Small intestine (tissue), 7 donors: ENCODE measurements at regions not wholly inside any gene's neighbourhood (a gene's known extent, or its start where the extent isn't known, plus 50 kb on each side); places are given as distances from the start of the nearest gene placed in this dataset.
"Not testable (repeated sequence)": the region's sequence is repeated elsewhere in the genome, so short reads cannot be mapped to it uniquely, and the experiment has no call there.

ENCODE experiments used
- DNase-seq, 2 donors: peaks; one replicate each; pipeline versions ENCODE4 v3.0.0 to v3.0.0-alpha.2; 2013
- FAIRE-seq: peaks from 2 replicates; lab custom pipeline; 2012; peaks lifted over from hg19 to GRCh38; lab: Jason Lieb, UNC
- H3K27ac ChIP-seq, 3 donors: one replicate each; pipeline ENCODE4 v1.5.1; 2013; ENCODE audit warnings: low read length in 2 of 3, mild to moderate bottlenecking in 2 of 3, control low read depth in 1 of 3, inconsistent platforms in 1 of 3, low read depth in 1 of 3, moderate library complexity in 1 of 3
- H3K27me3 ChIP-seq, 3 donors: one replicate each; pipeline ENCODE4 v1.6.1; 2013; ENCODE audit warnings: low read length in 3 of 3, inconsistent platforms in 1 of 3; ENCODE audit not compliant: control insufficient read depth in 3 of 3, insufficient read depth in 3 of 3
- H3K36me3 ChIP-seq, 3 donors: one replicate each; pipeline ENCODE4 v1.6.1; 2013; ENCODE audit warnings: low read length in 3 of 3, inconsistent platforms in 1 of 3, low read depth in 1 of 3, mild to moderate bottlenecking in 1 of 3, moderate library complexity in 1 of 3; ENCODE audit not compliant: control insufficient read depth in 3 of 3, insufficient read depth in 2 of 3
- H3K4me1 ChIP-seq, 3 donors: one replicate each; pipeline ENCODE4 v1.6.1; 2013; ENCODE audit warnings: low read length in 2 of 3, inconsistent platforms in 1 of 3, low read depth in 1 of 3, mild to moderate bottlenecking in 1 of 3, moderate library complexity in 1 of 3; ENCODE audit not compliant: control insufficient read depth in 3 of 3, insufficient read depth in 2 of 3
- H3K4me3 ChIP-seq, 3 donors: one replicate each; pipeline ENCODE4 v1.5.1; 2013; ENCODE audit warnings: low read length in 3 of 3, control low read depth in 1 of 3, inconsistent platforms in 1 of 3, low read depth in 1 of 3, mild to moderate bottlenecking in 1 of 3, moderate library complexity in 1 of 3
- H3K9me3 ChIP-seq, 2 donors: one replicate each; pipeline ENCODE4 v1.6.1; 2013; ENCODE audit warnings: low read depth in 1 of 2, low read length in 1 of 2; ENCODE audit not compliant: control insufficient read depth in 2 of 2, insufficient read depth in 1 of 2
- WGBS, 3 donors: extraction: QIAGEN DNeasy Blood & Tissue Kit; methylation state at CpG; one replicate each; pipeline ENCODE4 v1.1.7; 2013; 5-methylcytosine and 5-hydroxymethylcytosine counted together
- donor health status: healthy with polysubstance abuse.
- donor health status: control.
- donor health status: control.
- donor health status: Bipolar disorder and iron deficiency.
- donor health status: healthy.

- H3K27ac ChIP-seq = no peak overlapping the region
These were observed 617.7 kb upstream of the ADGRL2 start for GRCh38 chr1:81183051-81183450.

GRCh38 chr1:81179242-81179641 is 621.5 kb upstream of the ADGRL2 start:
- peak; percentile 81 to 95 for DNase-seq
- 7 to 28% (median 23%) methylated on average over 1 of the region's 1 CpG for WGBS, 3 donors
- peak; percentile 44 for FAIRE-seq
- peaks cover 0 to 3% (median 0%) of the 10 kb centered on the region in 3 donors for H3K4me1 ChIP-seq
- no peak overlapping the region for H3K4me3 ChIP-seq
- no peaks in the 10 kb centered on the region for H3K27me3 ChIP-seq
- H3K27ac ChIP-seq = peak overlapping the region in 1 of 3 donors; percentile 64
- peaks cover 0 to 18% of the 10 kb centered on the region in 2 donors for H3K9me3 ChIP-seq
- no peaks in the 10 kb centered on the region for H3K36me3 ChIP-seq

More at GRCh38 chr1:81183051-81183450, 617.7 kb upstream of the ADGRL2 start:
- Histone ChIP-seq H3K4me3 (no peak overlapping the region), H3K4me1 (peaks cover 0 to 3% (median 0%) of the 10 kb centered on the region in 3 donors), H3K27me3 (no peaks in the 10 kb centered on the region), H3K9me3 (peaks cover 0 to 4% of the 10 kb centered on the region in 2 donors), H3K36me3 (no peaks in the 10 kb centered on the region)
- 62 to 86% (median 76%) methylated on average over 6 of the region's 6 CpGs for WGBS, 3 donors
- DNase-seq (no peak), FAIRE-seq (no peak)

- Histone ChIP-seq H3K9me3 (peaks cover 1 to 25% of the 10 kb centered on the region in 2 donors), H3K27ac (peak overlapping the region in 1 of 3 donors; percentile 64)
- DNase-seq, H3K27me3 ChIP-seq, H3K4me1 ChIP-seq, H3K36me3 ChIP-seq, H3K4me3 ChIP-seq, FAIRE-seq: not testable (repeated sequence)
- 93 to 99% (median 98%) methylated on average over 15 to 22 of the region's 30 CpGs for WGBS, 3 donors
These were observed 622.2 kb upstream of the ADGRL2 start for GRCh38 chr1:81178431-81179093.

- 88 to 93% (median 91%) methylated on average over 2 of the region's 2 CpGs for WGBS, 3 donors
- Histone ChIP-seq H3K36me3 (no peaks in the 10 kb centered on the region), H3K4me1 (peaks cover 0 to 3% (median 0%) of the 10 kb centered on the region in 3 donors), H3K27ac (no peak overlapping the region), H3K9me3 (peaks cover 1 to 32% of the 10 kb centered on the region in 2 donors), H3K27me3 (no peaks in the 10 kb centered on the region), H3K4me3 (no peak overlapping the region)
- FAIRE-seq = no peak
- DNase-seq = peak in 1 of 2 donors; percentile 14
These were observed 625.8 kb upstream of the ADGRL2 start for GRCh38 chr1:81174811-81175476.

- H3K36me3 ChIP-seq = no peaks in the 10 kb centered on the region
- no peak overlapping the region for H3K27ac ChIP-seq
- no peaks in the 10 kb centered on the region for H3K27me3 ChIP-seq
- FAIRE-seq (no peak), DNase-seq (no peak)
- peaks cover 1 to 32% of the 10 kb centered on the region in 2 donors for H3K9me3 ChIP-seq
- no peaks in the 10 kb centered on the region for H3K4me1 ChIP-seq
- no peak overlapping the region for H3K4me3 ChIP-seq
- WGBS, 3 donors = 86 to 97% (median 86%) methylated on average over 2 of the region's 2 CpGs
These were observed 626.7 kb upstream of the ADGRL2 start for GRCh38 chr1:81174052-81174451.

- no peaks in the 10 kb centered on the region for H3K4me1 ChIP-seq
- H3K36me3 ChIP-seq = no peaks in the 10 kb centered on the region
- no peaks in the 10 kb centered on the region for H3K27me3 ChIP-seq
- H3K9me3 ChIP-seq = peaks cover 1 to 26% of the 10 kb centered on the region in 2 donors
- FAIRE-seq = no peak
- DNase-seq = no peak
- WGBS, 3 donors = 87 to 95% (median 92%) methylated on average over 2 of the region's 2 CpGs
- H3K4me3 ChIP-seq = no peak overlapping the region
- H3K27ac ChIP-seq = no peak overlapping the region
These were observed 628.3 kb upstream of the ADGRL2 start for GRCh38 chr1:81172483-81172882.

GRCh38 chr1:81170721-81171120 is 630.0 kb upstream of the ADGRL2 start:
- Histone ChIP-seq H3K27ac (no peak overlapping the region), H3K4me1 (no peaks in the 10 kb centered on the region), H3K27me3 (no peaks in the 10 kb centered on the region), H3K4me3 (no peak overlapping the region), H3K36me3 (no peaks in the 10 kb centered on the region), H3K9me3 (peaks cover 1 to 24% of the 10 kb centered on the region in 2 donors)
- DNase-seq (no peak), FAIRE-seq (no peak)
- WGBS, 3 donors = 66 to 94% (median 92%) methylated on average over 2 of the region's 2 CpGs

GRCh38 chr1:81165963-81166362 is 634.8 kb upstream of the ADGRL2 start:
- Histone ChIP-seq H3K4me3 (no peak overlapping the region), H3K4me1 (no peaks in the 10 kb centered on the region), H3K9me3 (peaks cover 0 to 4% of the 10 kb centered on the region in 2 donors), H3K36me3 (no peaks in the 10 kb centered on the region), H3K27ac (no peak overlapping the region), H3K27me3 (no peaks in the 10 kb centered on the region)
- FAIRE-seq = no peak
- no peak for DNase-seq
- WGBS, 3 donors = 79 to 87% (median 81%) methylated on average over 2 of the region's 2 CpGs
